Upper lobe of left lung (tissue), 6 donors: ENCODE measurements at regions not wholly inside any gene's neighbourhood (a gene's known extent, or its start where the extent isn't known, plus 50 kb on each side); places are given as distances from the start of the nearest gene placed in this dataset.
"Not testable (repeated sequence)": the region's sequence is repeated elsewhere in the genome, so short reads cannot be mapped to it uniquely, and the experiment has no call there.

ENCODE experiments used
- ATAC-seq, 2 donors: fragments of 200-7000 bp; cut with Tn5 transposase; one replicate each; pipeline ENCODE4 v1.9.1; 2022; ENCODE audit warnings: mild to moderate bottlenecking in 2 of 2, moderate library complexity in 2 of 2; ENCODE audit not compliant: low FRiP score in 2 of 2
- DNase-seq, 2 donors: peaks; one replicate each; pipeline ENCODE4 v3.0.0-alpha.2; 2019 to 2020
- H3K27ac ChIP-seq, 4 donors: fragments of 200-600 bp; sonication (generic); one replicate each; pipeline ENCODE4 v1.5.1; 2016 to 2019
- H3K27me3 ChIP-seq, 4 donors: fragments of 200-600 bp; sonication (generic); one replicate each; pipeline ENCODE4 v1.5.1; 2017 to 2019
- H3K36me3 ChIP-seq, 4 donors: fragments of 200-600 bp; sonication (generic); one replicate each; pipeline ENCODE4 v1.5.1; 2016 to 2019
- H3K4me1 ChIP-seq, 4 donors: fragments of 200-600 bp; sonication (generic); one replicate each; pipeline ENCODE4 v1.5.1; 2018 to 2019
- H3K4me3 ChIP-seq, 4 donors: fragments of 200-600 bp; sonication (generic); one replicate each; pipeline ENCODE4 v1.5.1; 2017 to 2019; ENCODE audit warnings: mild to moderate bottlenecking in 2 of 4, moderate library complexity in 1 of 4
- H3K9me3 ChIP-seq, 4 donors: fragments of 200-600 bp; sonication (generic); one replicate each; pipeline ENCODE4 v1.5.1; 2018 to 2019
- EP300 ChIP-seq, 4 donors: sonication (generic); formaldehyde crosslinking; IDR thresholded peaks; one replicate each; pipeline ENCODE4 v1.5.1; 2017; ENCODE audit warnings: antibody characterized with exemption in 4 of 4, control low read depth in 2 of 4
- POLR2A ChIP-seq, 4 donors: fragments of 450-650 bp; IDR thresholded peaks; one replicate each; pipeline ENCODE4 v1.5.1; 2016 to 2017; ENCODE audit warnings: antibody characterized with exemption in 4 of 4, mild to moderate bottlenecking in 2 of 4
- POLR2AphosphoS5 ChIP-seq, 2 donors: sonication (generic); formaldehyde crosslinking; IDR thresholded peaks; one replicate each; pipeline ENCODE4 v1.5.1; 2017; ENCODE audit warnings: antibody characterized with exemption in 2 of 2
- WGBS, 2 donors: methylation state at CpG; one replicate each; pipeline ENCODE4 v1.1.5; 2017 to 2018; 5-methylcytosine and 5-hydroxymethylcytosine counted together
- TF ChIP-seq, protein P1 (sequence below), 6 experiments: fragments of 450-650 bp in 4 of 6; fragments of 200-600 bp in 2 of 6; sonication (generic) in 2 of 6; IDR thresholded peaks; one replicate each; pipeline ENCODE4 v1.5.1; 2016 to 2019; ENCODE audit warnings: antibody characterized with exemption in 6 of 6
- donor health status: DM: no; HTN: no; CAD: no; lungs with moderate emphysema.
- donor health status: DM: no; HTN: yes; CAD: no; lungs with severe emphysema.

DNA sequence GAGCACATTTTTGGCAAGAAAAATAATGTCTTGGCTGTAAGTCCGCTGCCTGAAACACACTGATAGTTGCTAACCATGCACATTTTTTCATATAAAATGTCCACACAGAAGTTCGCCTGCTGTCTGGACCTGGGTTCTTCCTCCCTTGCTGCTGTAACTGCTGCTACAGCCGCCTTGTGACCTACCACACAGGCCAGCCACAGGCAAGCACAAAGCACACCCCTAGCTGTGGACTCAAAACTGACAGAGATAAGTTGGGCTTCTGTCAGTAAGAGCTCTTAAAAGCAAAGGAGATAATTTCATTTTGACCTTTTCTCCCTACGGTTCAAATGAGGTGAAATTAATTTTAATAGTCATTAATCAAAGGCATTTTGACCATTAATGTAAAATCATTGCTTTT lies 354.7 kb downstream of the OTUD1 start:
- no peaks in the 10 kb centered on the region for H3K36me3 ChIP-seq
- no peaks in the 10 kb centered on the region for H3K9me3 ChIP-seq
- no peak for DNase-seq
- TF ChIP-seq POLR2A (IDR thresholded peaks at IDR 0.05) (no peak), POLR2AphosphoS5 (IDR thresholded peaks at IDR 0.05) (no peak), EP300 (IDR thresholded peaks at IDR 0.05) (no peak)
- TF ChIP-seq, protein P1, sequence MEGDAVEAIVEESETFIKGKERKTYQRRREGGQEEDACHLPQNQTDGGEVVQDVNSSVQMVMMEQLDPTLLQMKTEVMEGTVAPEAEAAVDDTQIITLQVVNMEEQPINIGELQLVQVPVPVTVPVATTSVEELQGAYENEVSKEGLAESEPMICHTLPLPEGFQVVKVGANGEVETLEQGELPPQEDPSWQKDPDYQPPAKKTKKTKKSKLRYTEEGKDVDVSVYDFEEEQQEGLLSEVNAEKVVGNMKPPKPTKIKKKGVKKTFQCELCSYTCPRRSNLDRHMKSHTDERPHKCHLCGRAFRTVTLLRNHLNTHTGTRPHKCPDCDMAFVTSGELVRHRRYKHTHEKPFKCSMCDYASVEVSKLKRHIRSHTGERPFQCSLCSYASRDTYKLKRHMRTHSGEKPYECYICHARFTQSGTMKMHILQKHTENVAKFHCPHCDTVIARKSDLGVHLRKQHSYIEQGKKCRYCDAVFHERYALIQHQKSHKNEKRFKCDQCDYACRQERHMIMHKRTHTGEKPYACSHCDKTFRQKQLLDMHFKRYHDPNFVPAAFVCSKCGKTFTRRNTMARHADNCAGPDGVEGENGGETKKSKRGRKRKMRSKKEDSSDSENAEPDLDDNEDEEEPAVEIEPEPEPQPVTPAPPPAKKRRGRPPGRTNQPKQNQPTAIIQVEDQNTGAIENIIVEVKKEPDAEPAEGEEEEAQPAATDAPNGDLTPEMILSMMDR (IDR thresholded peaks at IDR 0.05) = no peak
- no peak overlapping the region for H3K4me3 ChIP-seq
- H3K4me1 ChIP-seq = no peaks in the 10 kb centered on the region
- WGBS, 2 donors = 70 to 78% methylated on average over 4 of the region's 4 CpGs
- no peaks in the 10 kb centered on the region for H3K27me3 ChIP-seq
- ATAC-seq = no peak
- no peak overlapping the region for H3K27ac ChIP-seq

DNA sequence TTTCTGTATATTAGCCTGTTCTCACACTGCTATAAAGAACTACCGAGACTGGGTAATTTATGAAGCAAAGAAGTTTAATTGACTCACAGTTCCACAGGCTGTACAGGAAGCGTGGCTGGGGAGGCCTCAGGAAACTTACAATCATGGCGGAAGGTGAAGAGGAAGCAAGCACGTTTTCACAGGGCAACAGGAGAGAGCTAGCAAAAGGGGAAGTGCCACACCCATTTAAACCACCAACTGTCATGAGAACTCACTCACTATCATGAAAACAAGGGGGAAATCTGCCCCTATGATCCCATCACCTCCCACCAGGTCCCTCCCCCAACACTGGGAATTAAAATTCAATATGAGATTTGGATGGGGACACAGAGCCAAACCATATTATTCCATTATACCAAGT lies 358.6 kb downstream of the OTUD1 start:
- not testable (repeated sequence) for DNase-seq, ATAC-seq, H3K4me1 ChIP-seq, H3K27ac ChIP-seq, H3K9me3 ChIP-seq, H3K27me3 ChIP-seq, H3K36me3 ChIP-seq, H3K4me3 ChIP-seq
- WGBS, 2 donors = 50 to 60% methylated on average over 4 of the region's 4 CpGs

DNA sequence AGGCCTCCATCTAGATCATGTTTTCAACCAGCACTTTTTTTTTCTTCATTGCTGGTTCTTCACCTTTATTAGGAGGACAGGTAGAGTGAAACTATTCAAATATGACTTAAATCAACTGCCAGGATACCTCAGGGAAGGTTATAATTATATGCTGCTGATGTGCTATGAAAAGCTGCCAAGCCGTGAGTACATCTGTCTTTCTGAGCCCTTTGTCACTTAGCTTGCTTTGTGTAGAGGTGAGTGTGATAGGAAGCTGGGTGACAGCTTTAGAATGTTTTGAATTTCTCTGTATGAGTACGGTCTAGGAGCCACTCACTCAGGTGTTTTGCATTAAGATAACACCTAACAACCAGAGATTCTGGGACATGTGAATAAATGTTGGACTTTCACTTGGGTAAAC lies 365.2 kb downstream of the OTUD1 start:
- Histone ChIP-seq H3K36me3 (no peaks in the 10 kb centered on the region), H3K4me3 (no peak overlapping the region), H3K27ac (no peak overlapping the region), H3K9me3 (no peaks in the 10 kb centered on the region), H3K4me1 (peaks cover 0 to 6% (median 0%) of the 10 kb centered on the region in 4 donors), H3K27me3 (no peaks in the 10 kb centered on the region)
- 63 to 69% methylated on average over 2 of the region's 2 CpGs for WGBS, 2 donors
- DNase-seq (no peak), ATAC-seq (no peak)
- TF ChIP-seq POLR2AphosphoS5 (IDR thresholded peaks at IDR 0.05) = no peak
- TF ChIP-seq, protein P1 (IDR thresholded peaks at IDR 0.05) = no peak
- no peak for TF ChIP-seq POLR2A (IDR thresholded peaks at IDR 0.05)
- TF ChIP-seq EP300 (IDR thresholded peaks at IDR 0.05) = no peak

DNA sequence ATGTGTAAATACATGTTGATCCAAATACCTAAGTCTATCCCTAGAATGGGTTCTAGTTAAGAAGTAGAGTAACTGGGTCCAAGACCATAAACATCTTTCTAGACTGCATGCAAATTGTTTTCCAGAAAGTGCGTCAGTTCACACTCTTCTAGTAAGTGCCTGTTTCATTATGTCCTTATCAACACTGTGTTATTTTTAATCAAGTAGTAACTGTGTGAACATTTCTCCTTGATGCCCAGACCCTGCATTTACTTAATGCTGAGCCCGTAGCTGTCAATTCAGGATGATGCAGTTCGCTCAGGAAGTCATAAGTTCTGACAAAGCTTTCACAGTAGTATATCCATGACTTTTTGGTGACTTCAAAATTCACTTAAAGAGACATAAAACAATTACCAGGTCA lies 374.8 kb downstream of the OTUD1 start:
- Histone ChIP-seq H3K27ac (no peak overlapping the region), H3K9me3 (no peaks in the 10 kb centered on the region), H3K4me3 (no peak overlapping the region), H3K36me3 (no peaks in the 10 kb centered on the region), H3K4me1 (no peaks in the 10 kb centered on the region), H3K27me3 (no peaks in the 10 kb centered on the region)
- TF ChIP-seq POLR2AphosphoS5 (IDR thresholded peaks at IDR 0.05) (no peak), POLR2A (IDR thresholded peaks at IDR 0.05) (no peak), EP300 (IDR thresholded peaks at IDR 0.05) (no peak)
- TF ChIP-seq, protein P1 (IDR thresholded peaks at IDR 0.05) = no peak
- DNase-seq = no peak
- WGBS, 2 donors = 76 to 93% methylated on average over 3 of the region's 3 CpGs
- no peak for ATAC-seq

DNA sequence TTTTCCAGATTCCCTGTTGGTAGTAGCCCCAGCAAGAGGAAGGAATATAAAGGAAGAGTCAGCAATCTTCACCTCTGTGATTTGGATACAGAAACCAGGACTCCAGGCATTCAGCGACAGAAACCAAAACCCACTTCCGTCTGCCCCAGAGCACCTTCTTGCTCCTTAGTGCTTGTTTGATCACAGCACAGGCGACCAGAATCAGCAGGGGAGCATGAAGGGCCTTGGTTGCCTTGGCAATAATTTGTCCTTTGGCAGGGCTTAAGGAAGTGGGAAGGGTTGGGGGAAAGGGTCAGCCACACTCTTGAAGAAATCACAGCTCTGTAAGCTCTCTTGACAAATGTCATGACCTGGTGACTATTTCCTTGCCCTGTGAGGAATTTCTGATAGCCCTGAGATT lies 379.6 kb downstream of the OTUD1 start:
- Histone ChIP-seq H3K9me3 (no peaks in the 10 kb centered on the region), H3K36me3 (no peaks in the 10 kb centered on the region), H3K4me1 (no peaks in the 10 kb centered on the region), H3K27ac (no peak overlapping the region), H3K27me3 (no peaks in the 10 kb centered on the region), H3K4me3 (no peak overlapping the region)
- DNase-seq = no peak
- WGBS, 2 donors = 38 to 61% methylated on average over 3 of the region's 3 CpGs
- no peak for ATAC-seq
- no peak for TF ChIP-seq POLR2AphosphoS5 (IDR thresholded peaks at IDR 0.05)
- TF ChIP-seq, protein P1 (IDR thresholded peaks at IDR 0.05) = no peak
- no peak for TF ChIP-seq EP300 (IDR thresholded peaks at IDR 0.05)
- no peak for TF ChIP-seq POLR2A (IDR thresholded peaks at IDR 0.05)
